ENCODE measurements at regions not wholly inside any gene's neighbourhood (a gene's known extent, or its start where the extent isn't known, plus 50 kb on each side); places are given as distances from the start of the nearest gene placed in this dataset.
A peak's percentile ranks its signal among the peaks of the same experiment; 100 is the strongest.

- no peak for TF ChIP-seq CHD4 (IDR thresholded peaks at IDR 0.05; ENCODE audit: borderline replicate concordance)
- no peak for TF ChIP-seq MYC (IDR thresholded peaks at IDR 0.05; ENCODE audit: borderline replicate concordance, low read length)
- TF ChIP-seq ZC3H11A (IDR thresholded peaks at IDR 0.05) = no peak
- TF ChIP-seq TFCP2L1 (CRISPR knock-in tag; IDR thresholded peaks at IDR 0.05) = no peak
- TF ChIP-seq PBX3 (IDR thresholded peaks at IDR 0.05) = no peak
- no peak for TF ChIP-seq HOXB13 (CRISPR knock-in tag; IDR thresholded peaks at IDR 0.05; ENCODE audit: low read depth)
- TF ChIP-seq JUNB (IDR thresholded peaks at IDR 0.05) = no peak
- no peak for TF ChIP-seq HEYL (CRISPR knock-in tag; IDR thresholded peaks at IDR 0.05)
- TF ChIP-seq BHLHE40 (IDR thresholded peaks at IDR 0.05; ENCODE audit: low read depth, low read length) = no peak
- TF ChIP-seq USF2 (IDR thresholded peaks at IDR 0.05) = no peak
- TF ChIP-seq KDM1A (IDR thresholded peaks at IDR 0.05; ENCODE audit: low read depth) = no peak
- TF ChIP-seq NR3C1 (IDR thresholded peaks at IDR 0.05) = no peak
- TF ChIP-seq FOXS1 (CRISPR knock-in tag; IDR thresholded peaks at IDR 0.05) = no peak
- 26% methylated on average over 2 of the region's 2 CpGs for WGBS (ENCODE audit: missing lambda C conversion rate)
- Histone ChIP-seq H3K4me2 (no peak overlapping the region), H3K9me3 (no peaks in the 10 kb centered on the region), H3K27ac (no peak overlapping the region), H3K4me3 (no peak overlapping the region), H3K4me1 (no peaks in the 10 kb centered on the region)
- no peak for DNase-seq (ENCODE audit: low read depth in 1 of 2, low spot score in 1 of 2)
- FAIRE-seq = no peak
- no peak for ATAC-seq
- CTCF ChIA-PET = no interaction called here
- POLR2A ChIA-PET = no interaction called here
Measured at GRCh38 chr14:26143057-26143456, 454.8 kb downstream of the NOVA1 start.

- H3K4me2 ChIP-seq = no peak overlapping the region
- 41% methylated on average over 2 of the region's 2 CpGs for WGBS (ENCODE audit: missing lambda C conversion rate)
- CTCF ChIA-PET = no interaction called here
- H3K4me3 ChIP-seq = no peak overlapping the region
- H3K27ac ChIP-seq = no peak overlapping the region
- peak in 1 of 2 experiments; percentile 25 for DNase-seq (ENCODE audit: low read depth in 1 of 2, low spot score in 1 of 2)
- POLR2A ChIA-PET = no interaction called here
- no peak for ATAC-seq
- TF ChIP-seq NFE2L2 (conservative IDR thresholded peaks at IDR 0.05; ENCODE audit: low read length) (0 out of 2 replicates have a peak, but pooled peaks have one; percentile 7), POLR2A (IDR thresholded peaks at IDR 0.05; ENCODE audit: low read length) (no peak), CBX2 (IDR thresholded peaks at IDR 0.05; ENCODE audit: borderline replicate concordance, low read depth) (no peak), HEYL (CRISPR knock-in tag; IDR thresholded peaks at IDR 0.05) (no peak), MAFK (IDR thresholded peaks at IDR 0.05; ENCODE audit: partially characterized antibody) (peak; percentile 63)
- no peaks in the 10 kb centered on the region for H3K9me3 ChIP-seq
- no peaks in the 10 kb centered on the region for H3K4me1 ChIP-seq
- no peak for FAIRE-seq
Measured at GRCh38 chr14:26138764-26139445, 458.9 kb downstream of the NOVA1 start.

GRCh38 chr14:26137161-26137560 lies 460.7 kb downstream of the NOVA1 start:
- ChIA-PET CTCF (no interaction called here), POLR2A (no interaction called here)
- no peaks in the 10 kb centered on the region for H3K4me1 ChIP-seq
- 0% methylated on average over 1 of the region's 1 CpG for WGBS (ENCODE audit: missing lambda C conversion rate)
- ATAC-seq (no peak), FAIRE-seq (no peak), DNase-seq (ENCODE audit: low read depth in 1 of 2, low spot score in 1 of 2) (no peak)
- H3K9me3 ChIP-seq = no peaks in the 10 kb centered on the region
- H3K4me3 ChIP-seq = no peak overlapping the region
- TF ChIP-seq HOXB13 (CRISPR knock-in tag; IDR thresholded peaks at IDR 0.05; ENCODE audit: low read depth) (no peak), KDM5A (IDR thresholded peaks at IDR 0.05) (no peak), RAD21 (conservative IDR thresholded peaks at IDR 0.05 in 1 of 2, IDR thresholded peaks at IDR 0.05 in 1 of 2) (no peak), CTCF (IDR thresholded peaks at IDR 0.05) (no peak), EHMT2 (IDR thresholded peaks at IDR 0.05; ENCODE audit: low read depth) (no peak)
- H3K4me2 ChIP-seq = no peak overlapping the region
- no peak overlapping the region for H3K27ac ChIP-seq

Measured in A549 (cell line).